ENCODE measurements at regions not wholly inside any gene's neighbourhood (a gene's known extent, or its start where the extent isn't known, plus 50 kb on each side); places are given as distances from the start of the nearest gene placed in this dataset.

- peak; percentile 28 for DNase-seq
Observed at GRCh38 chr10:69684020-69684980, 54.3 kb downstream of the FAM241B start.

GRCh38 chr10:69684981-69685353, 54.9 kb downstream of the FAM241B start:
- no peak for DNase-seq

- no peak for DNase-seq
Observed at GRCh38 chr10:69685426-69685801, 55.4 kb downstream of the FAM241B start.

- no peak for DNase-seq
Observed at GRCh38 chr10:69685802-69686585, 55.9 kb downstream of the FAM241B start.

GRCh38 chr10:69686866-69687265, 56.8 kb downstream of the FAM241B start:
- no peak for DNase-seq

GRCh38 chr10:69687426-69687825, 57.4 kb downstream of the FAM241B start:
- no peak for DNase-seq

- no peak for DNase-seq
Observed at GRCh38 chr10:69692267-69692666, 62.2 kb downstream of the FAM241B start.

GRCh38 chr10:69692891-69693290, 62.8 kb downstream of the FAM241B start:
- DNase-seq, result no peak

DNA sequence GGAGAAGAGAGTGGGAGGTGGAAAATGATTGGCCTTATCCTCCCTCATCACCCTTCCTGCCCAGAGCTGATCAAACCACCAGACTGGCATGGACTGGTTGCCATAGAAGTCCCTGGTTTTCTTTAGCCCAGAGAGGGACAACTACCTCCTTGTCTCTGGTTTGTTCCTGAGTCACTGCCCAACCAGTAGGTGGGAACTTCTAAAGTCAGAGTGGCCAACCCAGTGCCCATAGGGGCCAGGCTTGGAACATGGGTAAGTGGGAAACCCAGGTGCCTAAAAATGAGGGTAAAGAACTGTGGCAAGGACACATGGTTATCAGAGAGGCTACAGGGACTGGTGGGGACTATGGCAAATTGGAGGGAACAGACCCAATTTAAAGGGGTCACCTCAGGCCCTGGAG, 63.8 kb downstream of the FAM241B start:
- DNase-seq, result no peak

DNA sequence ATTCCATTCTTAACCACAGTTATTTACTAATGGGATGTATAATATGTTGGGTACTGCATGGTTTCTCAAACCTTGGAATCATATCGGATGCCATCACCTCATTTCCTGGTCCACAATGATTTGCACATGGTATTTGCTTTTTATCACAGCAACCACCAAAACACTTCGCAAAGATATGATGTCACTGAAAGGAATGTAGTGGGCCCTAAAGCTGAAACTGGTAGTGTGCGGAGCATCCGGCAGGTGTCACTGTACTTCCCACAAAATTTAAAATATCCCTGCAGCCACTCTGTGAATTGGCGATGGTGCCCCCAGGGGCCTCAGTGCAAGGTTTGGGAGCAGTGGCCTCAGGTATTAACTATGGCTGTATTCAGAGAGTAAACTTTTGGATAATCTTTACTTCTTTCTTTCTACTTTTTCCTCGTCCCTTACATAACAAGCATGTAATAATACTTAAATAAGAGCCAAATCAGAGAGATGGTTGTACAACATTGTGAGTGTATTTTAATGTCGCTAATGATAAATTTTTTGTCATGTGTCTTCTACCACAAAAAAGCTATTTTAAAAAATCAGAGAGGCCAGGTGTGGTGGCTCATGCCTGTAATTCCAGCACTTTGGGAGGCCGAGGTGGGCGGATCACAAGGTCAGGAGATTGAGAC, 66.2 kb downstream of the FAM241B start:
- DNase-seq, result peak; percentile 41

DNA sequence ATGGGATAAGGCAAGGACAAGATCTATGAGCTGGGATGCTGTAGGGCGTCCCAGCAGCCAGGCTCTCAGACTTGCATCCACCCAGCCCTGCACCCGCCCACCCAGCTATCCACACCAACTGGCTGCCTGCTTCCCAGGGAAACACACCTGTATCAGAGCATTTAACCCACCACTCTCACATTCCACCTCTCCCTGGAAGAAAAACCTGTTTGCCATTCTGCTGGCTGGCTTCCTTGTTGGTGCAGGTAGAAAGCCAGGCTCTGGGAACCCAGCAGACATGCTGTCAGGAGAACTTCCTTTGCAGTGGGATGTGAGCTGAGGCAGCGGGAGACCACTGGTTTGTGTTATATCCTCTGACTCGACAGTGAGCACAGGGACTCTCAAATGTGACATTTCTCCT, 67.0 kb downstream of the FAM241B start:
- no peak for DNase-seq

DNA sequence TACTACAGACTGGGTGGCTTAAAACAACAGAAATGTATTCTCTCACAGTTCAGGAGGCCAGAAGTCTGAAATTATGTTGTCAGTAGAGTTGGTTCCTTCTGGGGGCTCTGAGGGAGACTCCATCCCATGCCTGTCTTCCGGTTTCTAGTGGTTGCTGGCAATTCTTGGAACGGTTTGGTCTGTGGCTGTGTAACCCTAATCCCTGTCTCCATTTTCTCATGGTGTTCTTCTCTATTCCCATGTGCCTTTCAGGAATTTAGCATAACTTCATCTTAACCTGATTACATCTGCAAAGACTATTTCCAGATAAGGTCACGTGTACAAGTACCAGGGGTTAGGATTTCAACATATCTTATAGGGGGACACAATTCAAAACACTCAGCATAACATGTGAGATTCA, 73.2 kb downstream of the FAM241B start:
- DNase-seq, result no peak

DNA sequence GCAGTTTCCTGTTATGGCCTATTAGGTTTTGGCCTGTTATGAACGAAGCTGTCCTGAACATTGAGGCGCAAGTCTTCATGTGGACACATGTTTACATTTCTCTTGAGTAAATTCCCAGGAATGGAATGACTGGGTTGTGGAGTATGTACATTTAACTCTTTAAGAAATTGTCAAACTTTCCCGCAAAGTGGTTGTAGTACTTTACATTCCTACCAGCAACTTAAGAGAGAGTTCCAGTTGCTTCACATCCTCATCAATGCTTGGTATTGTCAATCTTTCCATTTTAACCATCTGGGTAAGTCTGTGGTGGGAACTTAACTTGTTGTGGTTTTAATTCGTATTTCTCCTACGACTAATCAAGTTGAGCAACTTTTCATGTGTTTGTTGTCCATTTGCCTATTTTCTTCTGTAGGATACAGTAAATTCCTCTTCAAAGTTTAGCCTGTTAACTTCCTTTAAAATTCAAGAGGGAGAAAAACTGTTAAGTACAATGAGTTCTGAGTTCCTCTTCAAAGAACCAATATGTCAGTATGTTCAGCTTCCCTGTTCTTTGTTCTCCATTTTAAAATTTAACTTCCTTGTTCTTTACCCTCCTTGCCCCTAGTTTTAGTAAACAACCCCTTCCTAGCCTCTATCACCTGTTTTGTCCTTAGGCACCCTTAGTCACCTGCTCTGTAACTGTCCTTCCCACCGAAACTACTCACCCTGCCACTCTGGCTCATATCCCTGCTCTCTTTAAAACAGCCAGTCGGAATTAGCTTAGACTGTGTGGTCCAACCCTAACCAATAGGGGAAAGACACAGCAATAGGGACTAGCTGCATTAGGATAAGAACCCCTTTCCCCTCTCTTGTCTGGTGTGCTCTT, 74.0 kb downstream of the FAM241B start:
- no peak for DNase-seq

GRCh38 chr10:69709366-69709941, 79.4 kb downstream of the FAM241B start:
- DNase-seq, result no peak

DNA sequence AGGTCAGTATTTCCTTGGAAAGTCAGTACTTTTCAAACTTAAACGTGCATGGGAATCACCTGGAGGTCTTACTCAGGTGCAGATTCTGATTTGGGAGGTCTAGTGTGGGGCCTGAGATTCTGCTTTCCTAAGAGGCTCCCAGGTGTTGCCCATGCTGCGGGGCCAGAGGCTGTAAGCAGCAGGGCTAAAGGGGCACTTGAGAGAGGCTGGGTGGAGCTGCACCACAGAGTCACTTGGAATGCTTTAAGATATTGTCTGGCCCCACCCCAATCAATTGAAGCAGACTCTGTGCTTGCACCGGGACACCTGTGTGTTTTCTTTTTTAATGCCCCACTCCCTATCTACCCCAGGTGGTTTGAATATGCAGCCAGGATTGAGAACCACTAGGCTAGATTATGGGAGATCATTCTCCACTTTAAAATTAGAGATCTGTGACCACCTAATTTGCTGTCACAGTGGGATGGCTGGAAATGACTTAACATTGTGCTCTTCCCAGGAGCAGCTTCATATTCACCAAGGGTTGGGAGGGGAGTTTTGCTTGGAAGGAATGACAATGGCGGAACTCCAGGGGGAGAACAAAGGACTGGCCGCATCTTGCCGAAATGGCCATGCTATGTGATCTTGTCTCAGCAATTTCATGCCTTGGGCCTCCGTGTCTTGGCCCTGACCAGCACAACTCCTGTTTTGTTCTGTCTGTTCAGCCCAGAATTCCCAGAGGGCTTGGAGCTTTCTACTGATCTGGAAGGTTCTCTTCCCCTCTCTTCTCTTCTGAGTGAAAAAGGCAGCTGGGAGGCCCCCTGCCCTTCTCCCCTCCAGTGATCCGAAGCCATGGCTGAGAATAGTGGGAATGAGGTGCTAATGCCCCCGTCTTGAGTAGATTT, 80.2 kb downstream of the FAM241B start:
- no peak for DNase-seq

DNA sequence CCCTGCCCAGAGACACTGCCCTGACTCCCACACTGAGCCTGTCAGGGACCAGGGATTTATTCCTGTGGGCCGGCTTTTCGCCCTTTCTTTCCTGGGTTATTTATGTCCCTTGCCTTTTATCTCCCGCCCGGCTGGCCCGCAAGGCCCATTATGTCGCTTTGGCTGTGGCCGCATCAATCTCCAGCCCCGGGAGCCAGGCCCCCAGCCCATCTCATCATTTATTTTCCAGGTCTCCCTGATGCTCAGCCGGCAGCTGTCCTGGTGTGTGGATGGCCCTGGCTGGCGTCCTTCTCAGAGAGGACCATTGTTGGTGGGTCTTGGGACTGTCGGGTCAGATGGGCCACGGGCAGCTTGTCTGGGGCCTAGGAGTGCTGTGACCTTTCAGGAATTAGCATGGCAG, 82.3 kb downstream of the FAM241B start:
- peak; percentile 54 for DNase-seq

GRCh38 chr10:69714572-69714971, 84.5 kb downstream of the FAM241B start:
- no peak for DNase-seq

- DNase-seq, result no peak
Observed at GRCh38 chr10:69715156-69715898, 85.3 kb downstream of the FAM241B start.

DNA sequence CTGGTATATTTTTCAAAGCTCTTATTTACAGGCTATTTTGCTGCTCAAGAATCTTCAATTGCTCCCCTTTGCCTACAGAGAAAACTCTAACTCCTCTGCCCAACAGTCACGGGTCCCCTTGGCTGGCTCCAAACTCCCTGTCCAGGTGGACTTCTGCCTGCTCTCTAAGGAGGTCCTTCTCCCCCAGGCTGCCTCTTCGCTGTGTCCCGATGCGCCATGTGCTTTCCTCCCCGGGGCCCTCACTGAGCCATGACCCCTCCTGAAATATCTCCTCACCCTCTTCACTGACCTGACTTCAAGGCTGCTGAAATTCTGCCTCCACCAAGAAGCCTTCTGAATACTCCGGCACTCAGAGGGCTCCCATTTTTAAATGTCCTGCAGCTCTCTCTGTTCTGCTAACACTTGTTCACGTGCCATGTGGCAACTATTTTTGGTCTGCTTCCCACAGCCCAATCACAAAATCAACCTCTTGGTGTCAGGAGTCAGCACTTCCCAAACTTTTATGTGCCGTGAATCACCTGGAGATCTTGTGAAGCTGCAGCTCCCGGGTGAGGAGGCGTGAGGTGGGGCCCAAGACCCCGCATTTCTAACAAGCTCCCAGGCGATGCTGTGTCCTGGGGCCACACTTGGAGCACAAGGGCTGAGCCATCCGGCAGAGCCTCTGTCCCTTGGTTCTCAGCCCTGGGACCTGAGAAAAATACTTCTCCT, 85.7 kb upstream of the COL13A1 start:
- no peak for DNase-seq

Measured in left kidney (tissue), 1 donor.